ENCODE measurements at regions not wholly inside any gene's neighbourhood (a gene's known extent, or its start where the extent isn't known, plus 50 kb on each side); places are given as distances from the start of the nearest gene placed in this dataset.

DNA sequence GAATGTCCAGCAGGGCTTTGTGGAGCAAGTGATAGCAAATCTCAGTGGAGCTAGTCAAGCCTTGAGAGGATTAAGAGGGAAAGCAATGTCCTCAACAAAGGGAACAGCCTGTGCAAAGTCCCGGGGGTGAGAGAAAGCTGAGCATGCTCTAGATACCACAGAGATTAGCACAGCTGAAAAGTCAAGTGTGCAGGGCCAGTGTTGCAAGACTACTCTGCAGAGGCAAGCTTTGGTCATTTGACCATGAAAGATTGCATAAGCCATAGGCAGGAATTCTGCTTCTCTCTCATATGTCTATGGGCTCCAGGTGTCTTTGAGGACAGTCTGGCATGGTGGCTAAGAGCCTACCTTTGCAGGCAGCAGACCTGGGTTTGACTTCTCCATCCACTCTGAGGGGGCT is 181.0 kb upstream of the JUN start:
- no peak overlapping the region for H3K4me2 ChIP-seq (ENCODE audit: insufficient read depth, low read length)
- H3K4me1 ChIP-seq (ENCODE audit: insufficient read depth, low read length), result peaks cover 6% of the 10 kb centered on the region

DNA sequence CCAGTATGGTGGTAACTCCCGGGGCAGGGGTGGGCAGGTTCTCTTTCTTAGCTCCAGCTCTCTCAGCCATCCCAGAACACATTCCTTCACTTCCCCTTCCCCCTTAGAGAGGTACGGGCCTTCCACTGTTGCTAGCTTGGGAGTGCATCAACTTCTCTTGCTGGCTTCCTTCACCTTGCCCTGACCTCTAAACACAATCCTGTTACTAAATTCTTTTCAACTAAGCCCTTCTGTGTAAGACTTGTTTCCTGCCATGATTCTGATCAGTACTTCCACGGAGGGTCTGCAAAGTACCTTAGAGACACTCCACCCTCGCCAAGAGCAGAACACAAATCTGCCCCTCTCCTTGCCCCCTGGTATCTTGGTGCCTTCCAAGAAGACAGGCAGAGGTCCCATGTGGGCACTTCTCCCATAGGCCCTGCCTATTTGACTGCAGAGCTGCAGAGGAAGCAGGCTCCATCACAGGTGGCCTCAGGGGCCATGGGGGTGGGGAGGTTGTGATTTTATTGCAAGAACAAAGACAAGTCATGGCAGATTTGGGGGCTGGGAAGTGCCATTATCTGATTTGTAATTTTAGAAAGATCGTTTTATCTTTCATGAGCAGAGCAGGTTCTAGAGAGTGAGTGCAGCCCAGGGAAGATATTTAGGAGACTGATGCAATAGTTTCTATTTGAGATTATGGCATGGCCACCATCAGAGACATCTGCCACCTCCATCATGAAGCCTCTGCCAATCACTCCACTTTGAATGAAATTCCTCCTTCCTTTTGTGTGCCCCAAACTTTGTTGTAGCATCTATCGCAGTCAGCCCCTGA is 182.5 kb upstream of the JUN start:
- no peaks in the 10 kb centered on the region for H3K36me3 ChIP-seq (ENCODE audit: insufficient read depth, low read length)
- no peak overlapping the region for H3K27ac ChIP-seq (ENCODE audit: low read depth, low read length)
- DNase-seq (ENCODE audit: insufficient read length, low spot score, missing footprints), result no peak
- TF ChIP-seq, protein P1, sequence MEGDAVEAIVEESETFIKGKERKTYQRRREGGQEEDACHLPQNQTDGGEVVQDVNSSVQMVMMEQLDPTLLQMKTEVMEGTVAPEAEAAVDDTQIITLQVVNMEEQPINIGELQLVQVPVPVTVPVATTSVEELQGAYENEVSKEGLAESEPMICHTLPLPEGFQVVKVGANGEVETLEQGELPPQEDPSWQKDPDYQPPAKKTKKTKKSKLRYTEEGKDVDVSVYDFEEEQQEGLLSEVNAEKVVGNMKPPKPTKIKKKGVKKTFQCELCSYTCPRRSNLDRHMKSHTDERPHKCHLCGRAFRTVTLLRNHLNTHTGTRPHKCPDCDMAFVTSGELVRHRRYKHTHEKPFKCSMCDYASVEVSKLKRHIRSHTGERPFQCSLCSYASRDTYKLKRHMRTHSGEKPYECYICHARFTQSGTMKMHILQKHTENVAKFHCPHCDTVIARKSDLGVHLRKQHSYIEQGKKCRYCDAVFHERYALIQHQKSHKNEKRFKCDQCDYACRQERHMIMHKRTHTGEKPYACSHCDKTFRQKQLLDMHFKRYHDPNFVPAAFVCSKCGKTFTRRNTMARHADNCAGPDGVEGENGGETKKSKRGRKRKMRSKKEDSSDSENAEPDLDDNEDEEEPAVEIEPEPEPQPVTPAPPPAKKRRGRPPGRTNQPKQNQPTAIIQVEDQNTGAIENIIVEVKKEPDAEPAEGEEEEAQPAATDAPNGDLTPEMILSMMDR (IDR thresholded peaks at IDR 0.05; ENCODE audit: extremely low read depth, low read depth, low read length), result no peak
- no peak overlapping the region for H3K4me2 ChIP-seq (ENCODE audit: insufficient read depth, low read length)
- no peaks in the 10 kb centered on the region for H3K27me3 ChIP-seq (ENCODE audit: insufficient read depth, low read length)
- H4K20me1 ChIP-seq (ENCODE audit: insufficient read depth, low read length), result no peaks in the 10 kb centered on the region
- H2AFZ ChIP-seq (ENCODE audit: low read length), result no peak overlapping the region
- H3K4me3 ChIP-seq (ENCODE audit: insufficient read depth, low read length), result no peak overlapping the region
- peaks cover 6% of the 10 kb centered on the region for H3K4me1 ChIP-seq (ENCODE audit: insufficient read depth, low read length)
- no peaks in the 10 kb centered on the region for H3K79me2 ChIP-seq (ENCODE audit: insufficient read depth, low read length)
- H3K9me3 ChIP-seq (ENCODE audit: low read depth, low read length), result no peaks in the 10 kb centered on the region

More for the DNA sequence above, 181.0 kb upstream of the JUN start:
- Histone ChIP-seq H3K27me3 (ENCODE audit: insufficient read depth, low read length) (no peaks in the 10 kb centered on the region), H2AFZ (ENCODE audit: low read length) (no peak overlapping the region), H3K36me3 (ENCODE audit: insufficient read depth, low read length) (no peaks in the 10 kb centered on the region), H3K27ac (ENCODE audit: low read depth, low read length) (no peak overlapping the region), H4K20me1 (ENCODE audit: insufficient read depth, low read length) (no peaks in the 10 kb centered on the region), H3K4me3 (ENCODE audit: insufficient read depth, low read length) (no peak overlapping the region), H3K79me2 (ENCODE audit: insufficient read depth, low read length) (no peaks in the 10 kb centered on the region), H3K9me3 (ENCODE audit: low read depth, low read length) (no peaks in the 10 kb centered on the region)
- TF ChIP-seq, protein P1 (IDR thresholded peaks at IDR 0.05; ENCODE audit: extremely low read depth, low read depth, low read length), result no peak
- DNase-seq (ENCODE audit: insufficient read length, low spot score, missing footprints), result no peak

DNA sequence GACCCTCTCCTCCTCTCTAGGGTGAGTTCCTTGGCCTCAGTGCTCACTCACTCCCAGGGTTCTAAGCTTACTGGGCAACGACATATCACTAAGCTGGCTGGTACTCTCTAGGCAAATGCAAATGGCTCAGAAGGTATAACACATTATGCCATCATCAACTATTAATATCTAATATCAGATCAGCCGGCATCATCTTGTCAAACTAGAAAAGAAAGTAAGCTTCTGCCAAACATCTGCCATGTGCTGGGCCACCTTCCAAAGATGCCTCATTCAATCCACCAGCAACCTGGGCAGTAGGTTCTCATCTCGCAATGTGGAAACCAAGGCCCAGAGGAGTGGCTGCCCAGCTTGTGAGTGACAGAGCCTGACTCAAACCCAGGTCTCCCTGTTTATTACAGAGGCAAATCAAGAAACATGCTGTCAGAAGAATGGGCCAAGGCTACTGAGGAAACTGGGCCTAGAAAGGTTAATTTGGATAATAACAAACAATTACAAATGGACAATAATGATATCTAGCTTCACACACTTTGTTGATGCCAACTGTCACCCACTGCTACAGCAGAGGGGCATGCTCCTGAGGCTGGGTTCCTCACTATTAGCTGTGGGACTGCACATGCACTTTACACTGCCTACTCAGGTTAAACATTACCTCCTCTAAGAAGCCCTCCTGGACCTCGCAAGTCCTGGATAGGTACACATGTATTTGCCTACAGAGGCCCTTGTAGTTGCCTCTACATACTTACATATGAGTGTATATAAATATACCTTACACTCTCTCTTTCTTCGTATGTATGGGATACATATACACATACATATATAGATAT is 183.3 kb upstream of the JUN start:
- no peak overlapping the region for H3K4me3 ChIP-seq (ENCODE audit: insufficient read depth, low read length)
- H3K4me1 ChIP-seq (ENCODE audit: insufficient read depth, low read length), result peaks cover 6% of the 10 kb centered on the region
- H3K27me3 ChIP-seq (ENCODE audit: insufficient read depth, low read length), result no peaks in the 10 kb centered on the region
- H3K9me3 ChIP-seq (ENCODE audit: low read depth, low read length), result no peaks in the 10 kb centered on the region
- H3K79me2 ChIP-seq (ENCODE audit: insufficient read depth, low read length), result no peaks in the 10 kb centered on the region
- H2AFZ ChIP-seq (ENCODE audit: low read length), result no peak overlapping the region
- DNase-seq (ENCODE audit: insufficient read length, low spot score, missing footprints), result no peak
- TF ChIP-seq, protein P1 (IDR thresholded peaks at IDR 0.05; ENCODE audit: extremely low read depth, low read depth, low read length), result no peak
- H4K20me1 ChIP-seq (ENCODE audit: insufficient read depth, low read length), result no peaks in the 10 kb centered on the region
- H3K4me2 ChIP-seq (ENCODE audit: insufficient read depth, low read length), result no peak overlapping the region
- no peak overlapping the region for H3K27ac ChIP-seq (ENCODE audit: low read depth, low read length)
- no peaks in the 10 kb centered on the region for H3K36me3 ChIP-seq (ENCODE audit: insufficient read depth, low read length)

Data from osteoblast (primary cell).